Smooth muscle cell (in vitro differentiated cells): ENCODE measurements at regions not wholly inside any gene's neighbourhood (a gene's known extent, or its start where the extent isn't known, plus 50 kb on each side); places are given as distances from the start of the nearest gene placed in this dataset.

Experiments used
- DNase-seq: peaks from one replicate; lab custom pipeline; 2025; ENCODE audit not compliant: unreplicated experiment; lab: John Stamatoyannopoulos, UW
- H2AFZ ChIP-seq: fragments of 200-600 bp; sonication (generic); 2 replicates; pipeline ENCODE4 v1.6.0; 2016; ENCODE audit warnings: antibody characterized with exemption, low read depth, mild to moderate bottlenecking
- H3F3A ChIP-seq: fragments of 200-600 bp; sonication (generic); 2 replicates; pipeline ENCODE4 v1.6.0; 2017; ENCODE audit warnings: antibody characterized with exemption, low read depth
- H3K27ac ChIP-seq: fragments of 200-600 bp; sonication (generic); 2 replicates; pipeline ENCODE4 v1.5.1; 2016; ENCODE audit warnings: low read depth, mild to moderate bottlenecking
- H3K27me3 ChIP-seq: fragments of 200-600 bp; sonication (generic); 2 replicates; pipeline ENCODE4 v1.6.1; 2016; ENCODE audit warnings: low read depth, mild to moderate bottlenecking
- H3K36me3 ChIP-seq: fragments of 200-600 bp; sonication (generic); 2 replicates; pipeline ENCODE4 v1.5.1; 2016; ENCODE audit warnings: low read depth
- H3K4me1 ChIP-seq: fragments of 200-600 bp; sonication (generic); 2 replicates; pipeline ENCODE4 v1.5.1; 2016; ENCODE audit warnings: low read depth
- H3K4me2 ChIP-seq: fragments of 200-600 bp; sonication (generic); 2 replicates; pipeline ENCODE4 v1.6.0; 2016; ENCODE audit warnings: mild to moderate bottlenecking
- H3K4me3 ChIP-seq: fragments of 200-600 bp; sonication (generic); 2 replicates; pipeline ENCODE4 v1.5.1; 2016; ENCODE audit warnings: mild to moderate bottlenecking
- H3K79me2 ChIP-seq: fragments of 200-600 bp; sonication (generic); 2 replicates; pipeline ENCODE4 v1.6.0; 2016; ENCODE audit warnings: low read depth, mild to moderate bottlenecking
- H3K9ac ChIP-seq: fragments of 200-600 bp; sonication (generic); 2 replicates; pipeline ENCODE4 v1.6.0; 2016; ENCODE audit warnings: low read depth
- H3K9me3 ChIP-seq: fragments of 200-600 bp; sonication (generic); replicated peaks from 2 replicates; pipeline ENCODE4 v1.5.1; 2016; ENCODE audit warnings: low read depth
- H4K20me1 ChIP-seq: fragments of 200-600 bp; sonication (generic); 2 replicates; pipeline ENCODE4 v1.6.0; 2016; ENCODE audit warnings: low read depth
- CTCF ChIP-seq: fragments of 200-600 bp; sonication (generic); IDR thresholded peaks from 2 replicates; pipeline ENCODE4 v1.5.1; 2017; ENCODE audit warnings: borderline replicate concordance, mild to moderate bottlenecking, antibody characterized with exemption; ENCODE audit not compliant: insufficient read depth, poor library complexity, severe bottlenecking
- WGBS: methylation state at CpG from one replicate; pipeline ENCODE4 v1.1.7; 2016; ENCODE audit warnings: low lambda C conversion rate; 5-methylcytosine and 5-hydroxymethylcytosine counted together

- WGBS, result 81% methylated on average over 5 of the region's 5 CpGs
- no peak for DNase-seq
- H3K79me2 ChIP-seq, result no peaks in the 10 kb centered on the region
These were observed 239.1 kb downstream of the THBS2 start for GRCh38 chr6:169014211-169015197.

GRCh38 chr6:169009628-169010027 lies 244.0 kb downstream of the THBS2 start:
- no peaks in the 10 kb centered on the region for H3K9me3 ChIP-seq
- no peak overlapping the region for H3K9ac ChIP-seq
- no peaks in the 10 kb centered on the region for H3K36me3 ChIP-seq
- no peak overlapping the region for H2AFZ ChIP-seq
- no peak for DNase-seq
- H3K4me1 ChIP-seq, result no peaks in the 10 kb centered on the region
- H3K27me3 ChIP-seq, result no peaks in the 10 kb centered on the region
- H3F3A ChIP-seq, result no peaks in the 10 kb centered on the region
- 82% methylated on average over 3 of the region's 3 CpGs for WGBS
- H4K20me1 ChIP-seq, result no peaks in the 10 kb centered on the region
- H3K27ac ChIP-seq, result no peak overlapping the region
- TF ChIP-seq CTCF, result no peak
- no peak overlapping the region for H3K4me2 ChIP-seq
- no peak overlapping the region for H3K4me3 ChIP-seq
- no peaks in the 10 kb centered on the region for H3K79me2 ChIP-seq

More at GRCh38 chr6:169014211-169015197, 239.1 kb downstream of the THBS2 start:
- H3K9ac ChIP-seq, result no peak overlapping the region
- H4K20me1 ChIP-seq, result no peaks in the 10 kb centered on the region
- H3K27me3 ChIP-seq, result no peaks in the 10 kb centered on the region
- no peaks in the 10 kb centered on the region for H3K36me3 ChIP-seq
- no peaks in the 10 kb centered on the region for H3F3A ChIP-seq
- no peak for TF ChIP-seq CTCF
- H3K9me3 ChIP-seq, result no peaks in the 10 kb centered on the region
- H3K4me1 ChIP-seq, result no peaks in the 10 kb centered on the region
- H3K27ac ChIP-seq, result no peak overlapping the region
- no peak overlapping the region for H3K4me3 ChIP-seq
- no peak overlapping the region for H3K4me2 ChIP-seq
- no peak overlapping the region for H2AFZ ChIP-seq

GRCh38 chr6:169008641-169009257 lies 244.9 kb downstream of the THBS2 start:
- Histone ChIP-seq H3K79me2 (no peaks in the 10 kb centered on the region), H3K4me3 (no peak overlapping the region), H3K4me1 (no peaks in the 10 kb centered on the region), H3F3A (no peaks in the 10 kb centered on the region), H3K27ac (no peak overlapping the region), H3K9me3 (no peaks in the 10 kb centered on the region), H4K20me1 (no peaks in the 10 kb centered on the region), H2AFZ (no peak overlapping the region), H3K4me2 (no peak overlapping the region), H3K9ac (no peak overlapping the region), H3K36me3 (no peaks in the 10 kb centered on the region), H3K27me3 (no peaks in the 10 kb centered on the region)
- WGBS, result 85% methylated on average over 4 of the region's 4 CpGs
- no peak for TF ChIP-seq CTCF
- DNase-seq, result no peak
